ENCODE measurements at regions not wholly inside any gene's neighbourhood (a gene's known extent, or its start where the extent isn't known, plus 50 kb on each side); places are given as distances from the start of the nearest gene placed in this dataset.

DNA sequence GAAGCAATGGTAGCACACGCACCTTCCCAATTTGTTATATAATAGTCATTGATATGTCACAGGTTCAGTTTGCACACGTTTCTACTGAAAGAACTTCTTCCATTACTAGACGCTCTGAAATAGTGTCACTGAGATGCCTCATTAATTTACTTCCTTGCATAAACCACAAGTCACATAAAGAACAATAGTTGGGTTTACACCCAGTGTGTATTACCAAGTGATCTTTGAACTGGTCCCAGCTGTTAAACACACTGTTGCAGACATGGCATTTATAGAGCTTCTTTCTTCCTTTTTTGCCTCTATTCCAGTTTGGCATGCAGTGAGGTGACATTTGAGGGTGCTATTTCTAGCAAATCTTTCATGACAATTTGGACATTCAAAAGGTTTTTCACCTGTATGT, 245.3 kb downstream of the EPM2A start:
- no peak for TF ChIP-seq CTCF (conservative IDR thresholded peaks at IDR 0.05)
- TF ChIP-seq ZFX (IDR thresholded peaks at IDR 0.05): no peak
- H3K27ac ChIP-seq: no peak overlapping the region

GRCh38 chr6:145491126-145491525, 244.2 kb downstream of the EPM2A start:
- TF ChIP-seq CTCF (conservative IDR thresholded peaks at IDR 0.05) (peak; percentile 15), ZFX (IDR thresholded peaks at IDR 0.05) (no peak)
- no peak overlapping the region for H3K27ac ChIP-seq

GRCh38 chr6:145497006-145497405, 238.3 kb downstream of the EPM2A start:
- no peak for TF ChIP-seq CTCF (conservative IDR thresholded peaks at IDR 0.05)
- H3K27ac ChIP-seq: no peak overlapping the region

GRCh38 chr6:145498425-145498824, 236.9 kb downstream of the EPM2A start:
- H3K27ac ChIP-seq: no peak overlapping the region
- TF ChIP-seq CTCF (conservative IDR thresholded peaks at IDR 0.05) (no peak), ZFX (IDR thresholded peaks at IDR 0.05) (no peak)

DNA sequence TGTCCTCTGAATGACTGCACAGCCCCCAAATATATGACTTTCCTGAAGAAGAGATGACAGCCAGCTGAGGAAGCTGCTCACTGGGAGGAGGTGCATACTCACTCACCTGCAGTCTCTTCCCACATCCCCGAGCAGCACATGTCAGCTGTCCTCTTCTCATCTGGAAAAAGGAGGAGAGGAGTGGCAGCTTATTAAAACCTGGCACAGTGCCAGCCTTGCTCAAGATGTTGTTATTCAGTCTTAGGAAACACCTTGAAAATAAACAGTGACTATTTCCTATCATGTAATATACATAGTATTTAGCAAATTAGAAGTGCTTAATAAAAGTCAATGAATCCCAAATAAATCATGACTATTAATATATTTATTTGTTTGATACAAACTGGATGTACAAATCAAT, 232.9 kb downstream of the EPM2A start:
- TF ChIP-seq CTCF (conservative IDR thresholded peaks at IDR 0.05): no peak
- TF ChIP-seq ZFX (IDR thresholded peaks at IDR 0.05): no peak
- no peak overlapping the region for H3K27ac ChIP-seq

DNA sequence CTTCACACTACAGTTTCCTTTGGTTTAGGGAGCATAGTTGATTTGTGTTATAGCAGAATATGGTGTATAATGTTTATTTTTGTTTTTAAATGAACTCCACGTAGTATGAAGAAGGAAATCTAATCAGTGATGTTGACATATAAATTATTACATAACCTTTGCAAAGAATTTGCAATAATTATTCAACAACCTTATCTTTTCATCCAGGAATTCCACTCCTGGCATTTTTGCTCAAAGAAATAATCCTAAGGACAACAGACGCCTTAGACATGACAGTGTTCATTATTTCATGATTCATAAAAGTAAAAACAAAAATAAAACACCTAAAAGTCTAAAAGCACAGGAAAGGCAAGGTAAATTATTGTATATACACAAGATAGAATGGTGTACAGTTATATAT, 229.2 kb downstream of the EPM2A start:
- H3K27ac ChIP-seq: no peak overlapping the region
- no peak for TF ChIP-seq ZFX (IDR thresholded peaks at IDR 0.05)
- no peak for TF ChIP-seq CTCF (conservative IDR thresholded peaks at IDR 0.05)

GRCh38 chr6:145506565-145506964, 228.8 kb downstream of the EPM2A start:
- no peak overlapping the region for H3K27ac ChIP-seq
- TF ChIP-seq ZFX (IDR thresholded peaks at IDR 0.05) (no peak), CTCF (conservative IDR thresholded peaks at IDR 0.05) (no peak)

All from C4-2B (cell line).